Upper lobe of left lung (tissue), 4 donors: ENCODE measurements at regions not wholly inside any gene's neighbourhood (a gene's known extent, or its start where the extent isn't known, plus 50 kb on each side); places are given as distances from the start of the nearest gene placed in this dataset.

Source experiments
- POLR2AphosphoS5 ChIP-seq, 2 donors: sonication (generic); formaldehyde crosslinking; IDR thresholded peaks; one replicate each; pipeline ENCODE4 v1.5.1; 2017; ENCODE audit warnings: antibody characterized with exemption in 2 of 2
- TF ChIP-seq, protein P1 (sequence below), 6 experiments: fragments of 450-650 bp in 4 of 6; fragments of 200-600 bp in 2 of 6; sonication (generic) in 2 of 6; IDR thresholded peaks; one replicate each; pipeline ENCODE4 v1.5.1; 2016 to 2019; ENCODE audit warnings: antibody characterized with exemption in 6 of 6

DNA sequence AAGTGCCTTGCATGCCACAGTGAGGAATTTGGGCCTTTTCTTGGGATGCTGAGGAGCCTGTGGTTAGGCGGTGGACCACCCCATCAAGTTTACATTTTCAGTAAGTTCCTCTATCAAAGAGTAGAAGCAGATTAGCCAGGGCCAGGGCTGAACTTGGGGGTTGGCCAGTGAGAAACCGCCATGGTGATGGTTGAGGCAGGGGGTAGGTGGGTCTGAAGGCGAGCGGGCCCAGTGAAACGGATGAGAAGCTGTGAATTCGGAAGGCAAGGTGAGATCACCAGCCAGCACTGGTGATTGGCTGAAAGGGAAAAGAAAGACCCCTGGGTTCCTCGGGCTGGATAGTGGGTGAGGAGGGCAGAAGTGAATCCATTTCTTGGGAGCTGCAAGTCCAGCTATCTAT is 311.4 kb downstream of the CBLN1 start:
- TF ChIP-seq, protein P1, sequence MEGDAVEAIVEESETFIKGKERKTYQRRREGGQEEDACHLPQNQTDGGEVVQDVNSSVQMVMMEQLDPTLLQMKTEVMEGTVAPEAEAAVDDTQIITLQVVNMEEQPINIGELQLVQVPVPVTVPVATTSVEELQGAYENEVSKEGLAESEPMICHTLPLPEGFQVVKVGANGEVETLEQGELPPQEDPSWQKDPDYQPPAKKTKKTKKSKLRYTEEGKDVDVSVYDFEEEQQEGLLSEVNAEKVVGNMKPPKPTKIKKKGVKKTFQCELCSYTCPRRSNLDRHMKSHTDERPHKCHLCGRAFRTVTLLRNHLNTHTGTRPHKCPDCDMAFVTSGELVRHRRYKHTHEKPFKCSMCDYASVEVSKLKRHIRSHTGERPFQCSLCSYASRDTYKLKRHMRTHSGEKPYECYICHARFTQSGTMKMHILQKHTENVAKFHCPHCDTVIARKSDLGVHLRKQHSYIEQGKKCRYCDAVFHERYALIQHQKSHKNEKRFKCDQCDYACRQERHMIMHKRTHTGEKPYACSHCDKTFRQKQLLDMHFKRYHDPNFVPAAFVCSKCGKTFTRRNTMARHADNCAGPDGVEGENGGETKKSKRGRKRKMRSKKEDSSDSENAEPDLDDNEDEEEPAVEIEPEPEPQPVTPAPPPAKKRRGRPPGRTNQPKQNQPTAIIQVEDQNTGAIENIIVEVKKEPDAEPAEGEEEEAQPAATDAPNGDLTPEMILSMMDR (IDR thresholded peaks at IDR 0.05), result no peak
- no peak for TF ChIP-seq POLR2AphosphoS5 (IDR thresholded peaks at IDR 0.05)
